ENCODE measurements at regions not wholly inside any gene's neighbourhood (a gene's known extent, or its start where the extent isn't known, plus 50 kb on each side); places are given as distances from the start of the nearest gene placed in this dataset.

DNA sequence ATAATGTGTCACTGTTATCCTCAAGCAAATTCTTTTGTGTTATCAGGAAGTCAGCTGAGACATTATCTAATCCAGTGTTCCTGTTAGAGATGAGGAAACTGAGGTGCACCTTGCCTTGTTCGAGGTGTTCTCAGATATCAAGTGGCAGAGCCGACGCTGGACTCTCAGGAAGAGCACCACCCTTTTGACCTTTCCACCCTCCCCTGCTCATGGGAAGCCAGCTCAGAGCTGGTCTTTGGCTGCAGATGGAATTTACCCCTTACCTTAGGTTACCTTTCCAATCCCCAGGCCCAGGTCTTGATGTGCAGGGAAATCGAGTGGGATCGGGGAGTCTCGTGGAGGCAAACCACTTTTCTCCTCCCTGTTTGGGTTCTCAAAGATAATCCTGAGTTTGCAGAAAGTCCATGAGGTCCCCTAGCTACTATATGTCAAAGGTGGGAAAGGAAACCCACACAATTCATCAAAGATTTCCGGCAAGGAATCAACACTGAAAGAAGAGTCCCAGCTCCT is 62.9 kb upstream of the PIM1 start:
- H3K27ac Mint-ChIP-seq: peak overlapping the region; percentile 19
- no peaks in the 10 kb centered on the region for H3K27me3 Mint-ChIP-seq (ENCODE audit: low read depth, poor library complexity)
- H3K4me1 Mint-ChIP-seq: peaks cover 78% of the 10 kb centered on the region
- H3K4me3 Mint-ChIP-seq: no peak overlapping the region
- TF ChIP-seq, protein P1, sequence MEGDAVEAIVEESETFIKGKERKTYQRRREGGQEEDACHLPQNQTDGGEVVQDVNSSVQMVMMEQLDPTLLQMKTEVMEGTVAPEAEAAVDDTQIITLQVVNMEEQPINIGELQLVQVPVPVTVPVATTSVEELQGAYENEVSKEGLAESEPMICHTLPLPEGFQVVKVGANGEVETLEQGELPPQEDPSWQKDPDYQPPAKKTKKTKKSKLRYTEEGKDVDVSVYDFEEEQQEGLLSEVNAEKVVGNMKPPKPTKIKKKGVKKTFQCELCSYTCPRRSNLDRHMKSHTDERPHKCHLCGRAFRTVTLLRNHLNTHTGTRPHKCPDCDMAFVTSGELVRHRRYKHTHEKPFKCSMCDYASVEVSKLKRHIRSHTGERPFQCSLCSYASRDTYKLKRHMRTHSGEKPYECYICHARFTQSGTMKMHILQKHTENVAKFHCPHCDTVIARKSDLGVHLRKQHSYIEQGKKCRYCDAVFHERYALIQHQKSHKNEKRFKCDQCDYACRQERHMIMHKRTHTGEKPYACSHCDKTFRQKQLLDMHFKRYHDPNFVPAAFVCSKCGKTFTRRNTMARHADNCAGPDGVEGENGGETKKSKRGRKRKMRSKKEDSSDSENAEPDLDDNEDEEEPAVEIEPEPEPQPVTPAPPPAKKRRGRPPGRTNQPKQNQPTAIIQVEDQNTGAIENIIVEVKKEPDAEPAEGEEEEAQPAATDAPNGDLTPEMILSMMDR (IDR thresholded peaks at IDR 0.05): no peak
- no peaks in the 10 kb centered on the region for H3K9me3 Mint-ChIP-seq
- no peak for DNase-seq
- H3K36me3 Mint-ChIP-seq (ENCODE audit: low read depth): no peaks in the 10 kb centered on the region

DNA sequence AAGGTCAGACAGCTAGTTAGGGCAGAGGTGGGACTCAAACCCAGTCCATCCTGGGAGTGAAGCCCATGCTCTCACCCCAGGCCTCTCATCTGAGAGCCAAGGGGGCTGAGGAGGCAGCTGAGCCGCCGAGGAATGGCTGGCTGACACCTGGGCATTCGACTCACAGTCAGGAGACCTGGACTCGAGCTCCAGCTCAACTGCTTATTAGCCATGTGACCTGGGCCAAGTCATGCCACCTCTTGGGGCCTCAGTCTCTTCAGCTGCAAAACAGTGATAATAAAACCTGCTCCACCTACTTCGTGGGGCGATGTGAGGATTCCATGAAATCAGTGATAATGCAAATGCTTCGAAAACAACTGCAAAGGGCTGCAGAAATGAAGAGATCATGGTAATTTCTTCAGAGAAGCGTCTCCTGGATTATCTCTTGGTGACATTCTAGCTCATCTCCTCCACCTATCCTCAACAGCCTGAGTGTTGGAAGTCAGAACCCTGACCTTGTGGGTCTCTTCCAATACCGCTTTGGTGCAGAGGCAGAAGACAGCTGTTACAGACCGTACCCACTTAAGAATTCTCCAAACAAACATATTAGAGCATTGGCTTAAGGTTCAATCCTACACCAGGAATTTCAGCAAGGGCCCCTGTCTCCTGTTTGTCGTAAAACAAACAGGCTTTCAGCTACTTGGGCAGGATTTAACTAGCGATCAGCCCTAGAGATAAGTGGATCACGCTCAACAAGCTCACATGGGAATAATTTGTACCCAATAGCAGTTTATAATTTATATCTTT is 60.0 kb upstream of the PIM1 start:
- H3K27ac Mint-ChIP-seq: peak overlapping the region; percentile 24
- H3K27me3 Mint-ChIP-seq (ENCODE audit: low read depth, poor library complexity): no peaks in the 10 kb centered on the region
- H3K9me3 Mint-ChIP-seq: no peaks in the 10 kb centered on the region
- TF ChIP-seq, protein P1 (IDR thresholded peaks at IDR 0.05): no peak
- H3K36me3 Mint-ChIP-seq (ENCODE audit: low read depth): no peaks in the 10 kb centered on the region
- H3K4me1 Mint-ChIP-seq: peaks cover 53% of the 10 kb centered on the region
- no peak overlapping the region for H3K4me3 Mint-ChIP-seq
- no peak for DNase-seq

DNA sequence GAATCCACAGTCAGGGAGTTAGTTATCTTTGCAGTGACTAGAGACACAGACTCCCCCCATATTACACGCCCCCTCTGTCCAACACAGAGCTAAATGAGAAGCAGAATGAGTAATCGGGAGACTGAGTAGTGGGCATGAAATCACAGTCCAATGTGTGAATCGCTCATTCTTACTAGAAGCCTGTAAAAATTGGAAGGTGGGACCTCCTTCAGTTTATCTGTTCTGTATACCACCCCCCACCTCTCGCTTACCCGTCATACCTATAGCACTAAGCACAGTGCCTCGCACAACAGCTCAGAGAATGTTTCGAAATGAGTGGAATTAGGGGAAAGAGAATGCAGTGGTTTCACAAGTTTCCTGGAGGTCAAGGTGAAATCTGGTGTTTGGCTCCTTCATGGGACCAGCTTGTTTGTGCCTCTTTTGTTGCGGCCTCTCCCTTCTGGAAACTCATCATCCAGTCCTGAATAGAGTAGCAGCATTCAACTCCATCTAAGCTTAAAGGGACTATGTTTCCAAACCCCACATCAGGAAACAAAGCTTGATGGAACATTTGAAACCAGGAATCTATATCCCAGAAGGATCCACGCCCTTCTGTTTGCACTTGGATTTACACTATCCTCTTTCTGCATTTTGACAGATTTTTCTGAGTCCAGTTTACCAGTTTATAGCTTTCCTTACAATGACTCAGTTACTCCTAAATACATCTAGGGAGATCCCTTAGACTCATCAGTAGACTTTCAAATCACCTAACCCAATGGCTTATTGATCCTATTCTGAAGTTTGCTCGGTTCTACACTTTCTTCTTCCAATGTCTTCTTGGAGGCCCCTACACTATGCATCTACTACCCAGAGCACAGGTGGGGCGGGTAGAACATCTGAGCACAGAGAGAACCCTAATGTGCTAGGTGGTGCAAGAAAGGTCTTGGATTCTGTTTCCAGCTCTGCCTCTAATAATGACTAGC is 59.2 kb upstream of the PIM1 start:
- H3K27ac Mint-ChIP-seq: peak overlapping the region; percentile 24
- TF ChIP-seq, protein P1 (IDR thresholded peaks at IDR 0.05): no peak
- H3K27me3 Mint-ChIP-seq (ENCODE audit: low read depth, poor library complexity): no peaks in the 10 kb centered on the region
- H3K4me3 Mint-ChIP-seq: no peak overlapping the region
- H3K9me3 Mint-ChIP-seq: no peaks in the 10 kb centered on the region
- peaks cover 49% of the 10 kb centered on the region for H3K4me1 Mint-ChIP-seq
- no peaks in the 10 kb centered on the region for H3K36me3 Mint-ChIP-seq (ENCODE audit: low read depth)
- no peak for DNase-seq

DNA sequence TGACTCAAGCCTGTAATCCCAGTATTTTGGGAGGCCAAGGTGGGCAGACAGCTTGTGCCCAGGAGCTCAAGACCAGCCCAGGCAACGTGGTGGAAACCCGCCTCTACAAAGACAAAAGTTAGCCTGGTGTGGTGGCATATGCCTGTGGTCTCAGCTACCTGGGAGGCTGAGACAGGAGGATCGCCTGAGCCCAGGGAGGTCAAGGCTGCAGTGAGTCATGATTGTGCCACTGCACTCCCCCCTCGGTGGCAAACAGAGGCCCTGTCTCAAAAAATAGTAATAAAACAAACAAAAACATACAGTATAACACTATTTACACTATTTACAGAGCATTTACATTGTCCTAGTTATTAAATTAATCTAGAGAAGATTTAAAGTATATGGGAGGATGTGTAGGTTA is 56.0 kb upstream of the PIM1 start:
- no peak overlapping the region for H3K4me3 Mint-ChIP-seq
- H3K4me1 Mint-ChIP-seq: peaks cover 25% of the 10 kb centered on the region
- TF ChIP-seq, protein P1 (IDR thresholded peaks at IDR 0.05): no peak
- no peak overlapping the region for H3K27ac Mint-ChIP-seq
- no peaks in the 10 kb centered on the region for H3K36me3 Mint-ChIP-seq (ENCODE audit: low read depth)
- DNase-seq: no peak
- no peaks in the 10 kb centered on the region for H3K27me3 Mint-ChIP-seq (ENCODE audit: low read depth, poor library complexity)
- H3K9me3 Mint-ChIP-seq: no peaks in the 10 kb centered on the region

DNA sequence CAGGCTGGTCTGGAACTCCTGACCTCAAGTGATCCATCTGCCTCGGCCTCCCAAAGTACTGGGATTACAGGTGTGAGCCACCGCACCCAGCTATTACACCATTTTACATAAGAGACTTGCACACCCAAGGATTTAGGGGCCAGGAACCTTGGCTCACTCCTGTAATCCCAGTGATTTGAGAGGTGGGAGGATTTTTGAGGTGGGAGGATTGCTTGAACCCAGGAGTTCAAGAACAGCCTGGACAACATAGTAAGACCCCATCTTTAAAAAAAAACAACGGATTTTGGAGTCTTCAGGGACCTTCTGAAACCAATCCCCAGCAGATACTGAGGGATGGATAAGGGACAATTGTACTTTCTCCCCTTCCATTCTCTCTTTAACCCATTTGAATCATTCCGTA is 55.3 kb upstream of the PIM1 start:
- no peak overlapping the region for H3K27ac Mint-ChIP-seq
- no peaks in the 10 kb centered on the region for H3K36me3 Mint-ChIP-seq (ENCODE audit: low read depth)

More for the DNA sequence above, 55.3 kb upstream of the PIM1 start:
- Mint-ChIP-seq H3K9me3 (no peaks in the 10 kb centered on the region), H3K4me3 (no peak overlapping the region), H3K27me3 (ENCODE audit: low read depth, poor library complexity) (no peaks in the 10 kb centered on the region), H3K4me1 (peaks cover 31% of the 10 kb centered on the region)
- no peak for DNase-seq
- TF ChIP-seq, protein P1 (IDR thresholded peaks at IDR 0.05): no peak
